Esophagus muscularis mucosa (tissue), 4 donors: ENCODE measurements at regions not wholly inside any gene's neighbourhood (a gene's known extent, or its start where the extent isn't known, plus 50 kb on each side); places are given as distances from the start of the nearest gene placed in this dataset.
"Not testable (repeated sequence)": the region's sequence is repeated elsewhere in the genome, so short reads cannot be mapped to it uniquely, and the experiment has no call there.

Source experiments
- DNase-seq: peaks from one replicate; pipeline ENCODE4 v3.0.0-alpha.2; 2017; ENCODE audit errors: extremely low spot score
- H3K27ac ChIP-seq, 4 donors: fragments of 200-600 bp; sonication (generic); replicated peaks in 1 of 4; 1 replicate in 3 of 4; 2 replicates in 1 of 4; pipeline ENCODE4 v1.5.1; 2016 to 2019; ENCODE audit warnings: mild to moderate bottlenecking in 1 of 4
- H3K27me3 ChIP-seq, 4 donors: fragments of 200-600 bp; sonication (generic); one replicate each; pipeline versions ENCODE4 v1.5.1 to v1.6.0; 2016 to 2019
- H3K36me3 ChIP-seq, 4 donors: fragments of 200-600 bp; sonication (generic); one replicate each; pipeline ENCODE4 v1.5.1; 2016 to 2019
- H3K4me1 ChIP-seq, 4 donors: fragments of 200-600 bp; sonication (generic); one replicate each; pipeline ENCODE4 v1.5.1; 2016 to 2019
- H3K4me3 ChIP-seq, 4 donors: fragments of 200-600 bp; sonication (generic); 1 replicate in 2 of 4; 2 replicates in 2 of 4; pipeline ENCODE4 v1.5.1; 2016 to 2019; ENCODE audit warnings: mild to moderate bottlenecking in 4 of 4, moderate library complexity in 1 of 4
- H3K9me3 ChIP-seq, 4 donors: fragments of 200-600 bp; sonication (generic); 1 replicate in 3 of 4; 2 replicates in 1 of 4; pipeline ENCODE4 v1.5.1; 2016 to 2019
- CTCF ChIP-seq, 3 experiments: fragments of 200-600 bp in 2 of 3; fragments of 450-650 bp in 1 of 3; sonication (generic) in 2 of 3; IDR thresholded peaks; one replicate each; pipeline ENCODE4 v1.5.1; 2017 to 2019; ENCODE audit warnings: antibody characterized with exemption in 3 of 3, mild to moderate bottlenecking in 2 of 3, moderate library complexity in 1 of 3
- EP300 ChIP-seq: sonication (generic); formaldehyde crosslinking; IDR thresholded peaks from one replicate; pipeline ENCODE4 v1.6.1; 2017; ENCODE audit warnings: antibody characterized with exemption
- POLR2A ChIP-seq: fragments of 450-650 bp; IDR thresholded peaks from one replicate; pipeline ENCODE4 v1.6.1; 2017; ENCODE audit warnings: antibody characterized with exemption, moderate library complexity, mild to moderate bottlenecking, low read depth
- POLR2AphosphoS5 ChIP-seq, 2 donors: sonication (generic); formaldehyde crosslinking; IDR thresholded peaks; one replicate each; pipeline ENCODE4 v1.6.1; 2017; ENCODE audit warnings: antibody characterized with exemption in 2 of 2
- WGBS: methylation state at CpG from one replicate; pipeline ENCODE4 v1.1.5; 2018; 5-methylcytosine and 5-hydroxymethylcytosine counted together
- intact Hi-C: fragments of 100-400 bp; cut with DNase I; formaldehyde crosslinking; loops from one replicate; pipeline ENCODE4 v1.15.1; 2023

GRCh38 chr4:103996064-103996463 lies 276.3 kb upstream of the TACR3 start:
- no peak overlapping the region for H3K4me3 ChIP-seq
- 18% methylated on average over 2 of the region's 2 CpGs for WGBS
- intact Hi-C loops = no loop called here
- H3K9me3 ChIP-seq = peaks cover 0 to 11% (median 4%) of the 10 kb centered on the region in 4 donors
- no peak for DNase-seq
- H3K27ac ChIP-seq = no peak overlapping the region
- H3K4me1 ChIP-seq = peaks cover 0 to 6% (median 4%) of the 10 kb centered on the region in 4 donors
- no peaks in the 10 kb centered on the region for H3K36me3 ChIP-seq
- H3K27me3 ChIP-seq = no peaks in the 10 kb centered on the region
- TF ChIP-seq POLR2AphosphoS5 (IDR thresholded peaks at IDR 0.05) (no peak), EP300 (no peak), POLR2A (no peak), CTCF (IDR thresholded peaks at IDR 0.05) (no peak)

DNA sequence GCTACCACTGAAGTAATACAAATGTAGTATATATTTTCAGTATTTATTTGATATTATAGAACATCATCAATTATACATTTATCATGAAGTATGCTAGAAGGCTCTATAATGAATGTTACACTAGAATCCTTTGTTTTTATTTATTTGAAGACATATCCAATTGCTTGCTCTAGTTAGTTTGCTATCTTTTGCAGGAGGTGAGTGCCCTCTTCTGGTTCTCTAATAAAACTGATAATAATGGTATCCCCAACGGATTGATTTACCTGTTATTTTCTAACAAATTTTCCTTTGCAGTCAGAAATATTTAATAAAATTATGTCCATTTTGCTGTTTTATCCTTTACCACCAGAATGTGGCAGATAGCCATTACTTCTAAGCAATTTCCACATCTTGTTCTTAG lies 274.3 kb upstream of the TACR3 start:
- Histone ChIP-seq H3K4me1 (peaks cover 0 to 6% (median 4%) of the 10 kb centered on the region in 4 donors), H3K36me3 (no peaks in the 10 kb centered on the region), H3K4me3 (no peak overlapping the region), H3K9me3 (peaks cover 0 to 11% (median 5%) of the 10 kb centered on the region in 4 donors), H3K27me3 (no peaks in the 10 kb centered on the region), H3K27ac (no peak overlapping the region)
- no peak for DNase-seq
- TF ChIP-seq CTCF (IDR thresholded peaks at IDR 0.05) (no peak), POLR2A (no peak), EP300 (no peak), POLR2AphosphoS5 (IDR thresholded peaks at IDR 0.05) (no peak)
- intact Hi-C loops = no loop called here
- 14% methylated on average over 1 of the region's 1 CpG for WGBS

DNA sequence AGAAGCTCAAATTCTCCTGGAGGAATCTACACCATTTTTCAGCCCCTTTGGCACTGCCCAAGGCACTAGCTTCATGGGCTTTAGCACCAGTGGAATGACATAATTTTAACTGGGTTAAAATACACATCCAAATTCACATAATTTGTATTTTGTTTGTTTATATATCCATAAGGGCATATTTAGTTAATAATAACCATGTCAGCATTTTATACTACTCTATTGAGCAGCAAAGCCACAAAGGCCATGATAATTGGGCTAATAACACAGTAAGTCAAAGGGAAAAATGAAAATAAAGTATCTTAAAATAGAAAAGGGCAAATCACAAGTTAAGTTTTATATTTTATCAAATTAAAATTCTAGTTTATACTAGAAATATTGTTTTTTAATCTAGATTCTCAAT lies 262.7 kb upstream of the TACR3 start:
- Histone ChIP-seq H3K27ac (no peak overlapping the region), H3K9me3 (no peaks in the 10 kb centered on the region), H3K27me3 (no peaks in the 10 kb centered on the region), H3K4me1 (no peaks in the 10 kb centered on the region), H3K36me3 (no peaks in the 10 kb centered on the region), H3K4me3 (no peak overlapping the region)
- DNase-seq = no peak
- intact Hi-C loops = no loop called here
- TF ChIP-seq CTCF (IDR thresholded peaks at IDR 0.05) (no peak), POLR2AphosphoS5 (IDR thresholded peaks at IDR 0.05) (no peak), POLR2A (no peak), EP300 (no peak)

- WGBS = 46% methylated on average over 3 of the region's 3 CpGs
- no peak overlapping the region for H3K4me3 ChIP-seq
- TF ChIP-seq EP300 = no peak
- TF ChIP-seq CTCF (IDR thresholded peaks at IDR 0.05) = no peak
- no peak for TF ChIP-seq POLR2A
- TF ChIP-seq POLR2AphosphoS5 (IDR thresholded peaks at IDR 0.05) = no peak
Observed at GRCh38 chr4:103948244-103949018, 228.6 kb upstream of the TACR3 start.

GRCh38 chr4:103947617-103948016 lies 227.8 kb upstream of the TACR3 start:
- intact Hi-C loops = no loop called here
- Histone ChIP-seq H3K4me3 (no peak overlapping the region), H3K27ac (no peak overlapping the region), H3K36me3 (no peaks in the 10 kb centered on the region), H3K9me3 (no peaks in the 10 kb centered on the region), H3K27me3 (no peaks in the 10 kb centered on the region), H3K4me1 (no peaks in the 10 kb centered on the region)
- no peak for DNase-seq
- 65% methylated on average over 1 of the region's 1 CpG for WGBS
- TF ChIP-seq POLR2A = no peak
- TF ChIP-seq POLR2AphosphoS5 (IDR thresholded peaks at IDR 0.05) = no peak
- TF ChIP-seq EP300 = no peak
- TF ChIP-seq CTCF (IDR thresholded peaks at IDR 0.05) = no peak

More at GRCh38 chr4:103948244-103949018, 228.6 kb upstream of the TACR3 start:
- Histone ChIP-seq H3K4me1 (no peaks in the 10 kb centered on the region), H3K27me3 (no peaks in the 10 kb centered on the region), H3K9me3 (no peaks in the 10 kb centered on the region), H3K27ac (no peak overlapping the region), H3K36me3 (no peaks in the 10 kb centered on the region)
- intact Hi-C loops = no loop called here
- no peak for DNase-seq

DNA sequence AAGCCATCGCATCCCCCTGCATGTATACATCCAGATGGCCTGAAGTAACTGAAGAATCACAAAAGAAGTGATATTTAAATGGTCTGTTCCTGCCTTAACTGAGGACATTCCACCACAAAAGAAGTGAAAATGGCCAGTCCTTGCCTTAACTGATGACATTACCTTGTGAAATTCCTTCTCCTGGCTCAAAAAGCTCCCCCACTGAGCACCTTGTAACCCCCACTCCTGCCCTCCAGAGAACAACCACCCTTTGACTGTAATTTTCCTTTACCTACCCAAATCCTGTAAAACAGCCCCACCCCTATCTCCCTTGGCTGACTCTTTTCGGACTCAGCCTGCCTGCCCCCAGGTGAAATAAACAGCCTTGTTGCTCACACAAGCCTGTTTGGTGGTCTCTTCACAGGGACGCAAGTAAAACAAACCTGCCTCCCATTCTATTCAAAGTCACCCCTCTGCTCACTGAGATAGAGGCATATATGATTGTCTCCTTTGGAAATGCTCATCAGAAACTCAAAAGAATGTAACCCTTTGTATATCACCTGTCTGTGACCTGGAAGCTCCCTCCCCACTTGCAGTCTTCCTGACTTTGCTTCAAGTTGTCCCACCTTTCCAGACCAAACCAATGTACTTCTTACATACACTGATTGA lies 227.0 kb upstream of the TACR3 start:
- H3K4me3 ChIP-seq, intact Hi-C loops, H3K9me3 ChIP-seq, H3K27ac ChIP-seq, H3K4me1 ChIP-seq, DNase-seq, H3K27me3 ChIP-seq, H3K36me3 ChIP-seq: not testable (repeated sequence)
- 49% methylated on average over 3 of the region's 3 CpGs for WGBS
